ENCODE measurements at regions not wholly inside any gene's neighbourhood (a gene's known extent, or its start where the extent isn't known, plus 50 kb on each side); places are given as distances from the start of the nearest gene placed in this dataset.

GRCh38 chr2:6236317-6236716, 544.1 kb downstream of the SOX11 start:
- no peak for TF ChIP-seq JUND (IDR thresholded peaks at IDR 0.05; ENCODE audit: low read depth)
- in situ Hi-C loops (cut with HindIII; ENCODE audit: low pct_unique_long_range_greater_than_20kb, low sequenced_read_pairs), result no loop called here
- no peak for DNase-seq (ENCODE audit: low read depth in 1 of 2, low spot score in 1 of 2)

DNA sequence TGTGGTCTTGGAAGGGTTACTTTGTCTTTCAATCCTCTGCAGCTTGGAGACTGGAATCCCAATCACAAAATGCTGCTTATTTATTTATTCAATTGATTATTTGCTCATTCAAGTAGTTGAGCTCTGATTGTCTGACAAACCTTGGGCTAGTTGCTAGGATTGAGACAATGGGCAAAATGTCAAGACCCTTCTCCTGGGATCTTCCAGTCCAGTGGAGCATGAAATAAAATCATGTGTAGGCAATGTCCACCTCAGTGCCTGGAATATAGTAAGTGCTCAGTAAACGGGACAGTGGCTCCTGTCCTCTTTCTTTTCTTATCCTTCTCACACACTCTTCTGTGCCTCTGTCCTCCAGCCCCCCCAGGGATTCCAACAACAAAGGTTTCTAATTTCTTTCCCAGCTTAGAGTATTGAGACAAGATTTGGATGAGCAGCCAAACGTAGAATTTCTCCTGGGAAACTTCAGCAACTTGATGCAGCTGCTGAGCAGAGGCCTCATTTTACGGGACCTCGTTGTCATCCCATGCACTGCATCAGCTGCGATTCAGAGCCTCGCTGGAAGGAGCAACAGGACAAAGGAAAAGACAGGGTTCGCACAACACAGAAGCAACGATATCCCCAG, 545.0 kb downstream of the SOX11 start:
- no peak for DNase-seq (ENCODE audit: low read depth in 1 of 2, low spot score in 1 of 2)
- TF ChIP-seq JUND (IDR thresholded peaks at IDR 0.05; ENCODE audit: low read depth), result no peak
- in situ Hi-C loops (cut with HindIII; ENCODE audit: low pct_unique_long_range_greater_than_20kb, low sequenced_read_pairs), result no loop called here

DNA sequence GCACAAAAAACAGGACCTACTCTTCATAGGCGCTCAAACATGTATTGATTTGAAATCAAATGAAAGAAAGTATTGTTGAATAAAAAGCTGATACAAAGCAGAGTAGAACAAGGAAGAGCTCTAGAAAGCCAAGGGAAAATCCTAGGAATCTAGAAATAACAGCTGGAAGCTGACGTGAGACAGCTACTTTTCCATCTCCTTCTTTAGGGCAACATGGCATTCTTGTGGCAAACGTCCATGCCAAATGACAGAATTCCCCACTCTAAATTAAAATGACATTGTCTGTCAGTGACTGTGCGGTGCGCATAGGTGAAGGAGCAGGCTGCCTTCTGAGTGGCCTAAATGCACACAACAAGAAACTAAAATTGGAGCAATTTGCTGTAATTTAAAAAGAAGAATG, 557.4 kb downstream of the SOX11 start:
- TF ChIP-seq JUND (IDR thresholded peaks at IDR 0.05; ENCODE audit: low read depth), result no peak
- in situ Hi-C loops (cut with HindIII; ENCODE audit: low pct_unique_long_range_greater_than_20kb, low sequenced_read_pairs), result no loop called here
- DNase-seq (ENCODE audit: low read depth in 1 of 2, low spot score in 1 of 2), result no peak

GRCh38 chr2:6254441-6254840, 562.3 kb downstream of the SOX11 start:
- no peak for TF ChIP-seq JUND (IDR thresholded peaks at IDR 0.05; ENCODE audit: low read depth)
- in situ Hi-C loops (cut with HindIII; ENCODE audit: low pct_unique_long_range_greater_than_20kb, low sequenced_read_pairs), result no loop called here
- no peak for DNase-seq (ENCODE audit: low read depth in 1 of 2, low spot score in 1 of 2)

- DNase-seq (ENCODE audit: low read depth in 1 of 2, low spot score in 1 of 2), result no peak
These were observed 572.0 kb downstream of the SOX11 start for GRCh38 chr2:6264198-6264597.

GRCh38 chr2:6281524-6281923, 584.2 kb downstream of the CMPK2 start:
- DNase-seq (ENCODE audit: low read depth in 1 of 2, low spot score in 1 of 2), result no peak
- in situ Hi-C loops (cut with HindIII; ENCODE audit: low pct_unique_long_range_greater_than_20kb, low sequenced_read_pairs), result no loop called here
- no peak for TF ChIP-seq JUND (IDR thresholded peaks at IDR 0.05; ENCODE audit: low read depth)

More at GRCh38 chr2:6264198-6264597, 572.0 kb downstream of the SOX11 start:
- in situ Hi-C loops (cut with HindIII; ENCODE audit: low pct_unique_long_range_greater_than_20kb, low sequenced_read_pairs), result no loop called here
- TF ChIP-seq JUND (IDR thresholded peaks at IDR 0.05; ENCODE audit: low read depth), result no peak

DNA sequence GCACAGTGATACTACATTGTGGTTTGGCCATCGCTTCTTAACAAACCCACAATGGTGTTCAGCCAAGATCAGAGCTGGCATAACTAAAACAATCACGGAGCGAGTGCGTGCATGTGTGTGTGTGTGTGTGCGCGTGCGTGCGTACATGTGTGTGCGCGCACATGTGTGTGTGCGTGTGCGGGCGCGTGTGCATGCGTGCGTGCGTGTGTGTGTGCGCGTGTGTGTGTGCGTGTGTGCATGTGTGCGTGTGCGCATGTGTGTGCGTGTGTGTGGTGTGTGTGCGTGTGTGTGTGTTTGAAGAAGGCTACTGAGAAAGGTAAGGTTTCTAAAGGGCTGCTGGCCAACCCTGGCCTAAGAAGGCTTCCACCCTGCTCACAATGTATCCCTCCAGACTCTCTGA, 582.4 kb downstream of the CMPK2 start:
- no peak for TF ChIP-seq JUND (IDR thresholded peaks at IDR 0.05; ENCODE audit: low read depth)
- in situ Hi-C loops (cut with HindIII; ENCODE audit: low pct_unique_long_range_greater_than_20kb, low sequenced_read_pairs), result no loop called here
- DNase-seq (ENCODE audit: low read depth in 1 of 2, low spot score in 1 of 2), result no peak

DNA sequence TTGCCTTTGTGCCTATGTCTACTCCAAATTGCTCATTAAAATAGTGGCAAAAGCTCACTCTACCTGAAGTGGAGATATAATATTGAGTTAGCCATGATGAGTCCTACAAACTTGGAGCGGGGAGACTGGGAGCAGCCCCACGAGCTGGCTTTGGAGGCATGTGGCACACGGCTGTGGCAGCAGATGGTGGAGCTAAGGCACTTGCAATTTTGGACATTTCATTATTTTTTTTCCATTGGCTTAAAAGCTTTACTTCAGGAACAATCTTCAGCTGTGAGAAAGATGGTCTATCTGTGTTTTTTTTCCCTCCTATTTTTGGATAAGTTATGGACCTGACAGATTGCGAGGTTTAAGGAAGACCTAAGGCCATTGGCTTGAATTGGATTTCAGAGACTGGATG, 578.3 kb downstream of the CMPK2 start:
- DNase-seq (ENCODE audit: low read depth in 1 of 2, low spot score in 1 of 2), result no peak
- in situ Hi-C loops (cut with HindIII; ENCODE audit: low pct_unique_long_range_greater_than_20kb, low sequenced_read_pairs), result no loop called here
- no peak for TF ChIP-seq JUND (IDR thresholded peaks at IDR 0.05; ENCODE audit: low read depth)

- TF ChIP-seq JUND (IDR thresholded peaks at IDR 0.05; ENCODE audit: low read depth), result no peak
- in situ Hi-C loops (cut with HindIII; ENCODE audit: low pct_unique_long_range_greater_than_20kb, low sequenced_read_pairs), result no loop called here
- no peak for DNase-seq (ENCODE audit: low read depth in 1 of 2, low spot score in 1 of 2)
These were observed 576.9 kb downstream of the CMPK2 start for GRCh38 chr2:6288791-6289190.

- in situ Hi-C loops (cut with HindIII; ENCODE audit: low pct_unique_long_range_greater_than_20kb, low sequenced_read_pairs), result no loop called here
- no peak for DNase-seq (ENCODE audit: low read depth in 1 of 2, low spot score in 1 of 2)
- TF ChIP-seq JUND (IDR thresholded peaks at IDR 0.05; ENCODE audit: low read depth), result no peak
These were observed 575.3 kb downstream of the CMPK2 start for GRCh38 chr2:6290217-6291015.

DNA sequence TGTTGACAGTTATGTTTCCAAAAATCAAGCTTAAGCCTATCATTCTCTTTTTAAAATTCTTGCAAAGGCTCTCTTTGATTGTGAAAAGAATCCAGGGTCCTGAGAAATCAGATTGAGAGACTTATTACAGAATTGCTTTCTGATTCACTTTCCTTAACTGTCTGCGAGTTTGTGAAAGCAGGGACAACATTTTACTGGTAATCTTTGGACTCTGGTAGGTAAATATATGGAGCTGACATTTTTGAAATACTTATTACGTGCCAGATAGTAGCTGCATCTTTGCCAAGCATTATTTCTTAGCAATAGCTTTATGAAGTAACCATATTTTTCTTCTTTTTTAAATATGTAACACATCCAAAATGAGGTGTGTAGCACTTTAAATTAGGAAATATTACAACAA, 570.9 kb downstream of the CMPK2 start:
- in situ Hi-C loops (cut with HindIII; ENCODE audit: low pct_unique_long_range_greater_than_20kb, low sequenced_read_pairs), result no loop called here
- DNase-seq (ENCODE audit: low read depth in 1 of 2, low spot score in 1 of 2), result no peak
- no peak for TF ChIP-seq JUND (IDR thresholded peaks at IDR 0.05; ENCODE audit: low read depth)

GRCh38 chr2:6297238-6297637, 568.5 kb downstream of the CMPK2 start:
- TF ChIP-seq JUND (IDR thresholded peaks at IDR 0.05; ENCODE audit: low read depth), result no peak
- in situ Hi-C loops (cut with HindIII; ENCODE audit: low pct_unique_long_range_greater_than_20kb, low sequenced_read_pairs), result no loop called here
- no peak for DNase-seq (ENCODE audit: low read depth in 1 of 2, low spot score in 1 of 2)

GRCh38 chr2:6301426-6301825, 564.3 kb downstream of the CMPK2 start:
- TF ChIP-seq JUND (IDR thresholded peaks at IDR 0.05; ENCODE audit: low read depth), result no peak
- DNase-seq (ENCODE audit: low read depth in 1 of 2, low spot score in 1 of 2), result no peak
- in situ Hi-C loops (cut with HindIII; ENCODE audit: low pct_unique_long_range_greater_than_20kb, low sequenced_read_pairs), result no loop called here
